Suprapubic skin (tissue), 4 donors: ENCODE measurements at regions not wholly inside any gene's neighbourhood (a gene's known extent, or its start where the extent isn't known, plus 50 kb on each side); places are given as distances from the start of the nearest gene placed in this dataset.

Source experiments
- CTCF ChIP-seq, 2 donors: fragments of 200-600 bp in 1 of 2; fragments of 450-650 bp in 1 of 2; sonication (generic) in 1 of 2; IDR thresholded peaks; one replicate each; pipeline ENCODE4 v1.5.1; 2016 to 2019; ENCODE audit warnings: antibody characterized with exemption in 2 of 2, mild to moderate bottlenecking in 1 of 2, moderate library complexity in 1 of 2
- POLR2A ChIP-seq, 2 donors: fragments of 450-650 bp; IDR thresholded peaks; one replicate each; pipeline ENCODE4 v1.6.1; 2017; ENCODE audit warnings: antibody characterized with exemption in 2 of 2, mild to moderate bottlenecking in 2 of 2, moderate library complexity in 2 of 2
- POLR2AphosphoS5 ChIP-seq, 3 donors: sonication (generic); formaldehyde crosslinking; IDR thresholded peaks; one replicate each; pipeline ENCODE4 v1.6.1; 2017; ENCODE audit warnings: antibody characterized with exemption in 3 of 3

GRCh38 chr13:73908809-73909208, 225.4 kb downstream of the KLF12 start:
- TF ChIP-seq CTCF (IDR thresholded peaks at IDR 0.05) (no peak), POLR2A (IDR thresholded peaks at IDR 0.05) (no peak), POLR2AphosphoS5 (IDR thresholded peaks at IDR 0.05) (no peak)
